ENCODE measurements at regions not wholly inside any gene's neighbourhood (a gene's known extent, or its start where the extent isn't known, plus 50 kb on each side); places are given as distances from the start of the nearest gene placed in this dataset.

GRCh38 chr18:24552218-24552617, 91.8 kb downstream of the HRH4 start:
- ChIA-PET CTCF (no interaction called here), POLR2A (ENCODE audit: unreplicated experiment) (no interaction called here)
- no CpG with 5 or more reads among the region's 4 CpGs for WGBS, 2 experiments (ENCODE audit: extremely low coverage in 2 of 2, insufficient read length in 1 of 2)

More at GRCh38 chr18:24552218-24552617, 91.8 kb downstream of the HRH4 start:
- Histone ChIP-seq H4K91ac (ENCODE audit: insufficient read depth, low read depth, low read length) (no peak overlapping the region), H3K4me2 (ENCODE audit: low read depth, low read length) (no peak overlapping the region), H3K18ac (ENCODE audit: low read depth, low read length) (no peak overlapping the region), H2BK15ac (ENCODE audit: low read depth, low read length) (no peak overlapping the region), H2BK5ac (ENCODE audit: low read depth, low read length, poor library complexity, severe bottlenecking) (no peak overlapping the region), H2BK20ac (ENCODE audit: low read depth, low read length) (no peak overlapping the region), H4K20me1 (ENCODE audit: insufficient read depth, low read length) (no peaks in the 10 kb centered on the region), H3K9ac (ENCODE audit: low read depth, low read length) (no peak overlapping the region), H2BK120ac (ENCODE audit: low read depth, low read length) (no peak overlapping the region), H3K4me3 (ENCODE audit: insufficient read depth, low read depth, low read length) (no peak overlapping the region), H4K8ac (ENCODE audit: low read depth in 2 of 2, low read length in 2 of 2) (no peak overlapping the region), H3K36me3 (ENCODE audit: control insufficient read depth, insufficient read depth, low read length) (no peaks in the 10 kb centered on the region), H3K27me3 (ENCODE audit: control insufficient read depth, insufficient read depth, low read length) (peaks cover 3% of the 10 kb centered on the region), H3K23ac (ENCODE audit: low read depth, low read length) (no peak overlapping the region), H3K9me3 (ENCODE audit: control insufficient read depth, insufficient read depth, low read length) (no peaks in the 10 kb centered on the region), H3K56ac (ENCODE audit: extremely low read depth, insufficient read depth, low read length) (no peak overlapping the region), H4K5ac (ENCODE audit: low read depth, low read length) (no peak overlapping the region), H2AK9ac (replicated peaks; ENCODE audit: low read depth, low read length, poor library complexity) (no peak overlapping the region), H3K4me1 (ENCODE audit: control insufficient read depth, insufficient read depth, low read length) (no peaks in the 10 kb centered on the region), H2AK5ac (ENCODE audit: low read depth, low read length) (no peak overlapping the region), H3K4ac (ENCODE audit: low read depth, low read length) (no peak overlapping the region), H3K14ac (replicated peaks; ENCODE audit: low read depth, low read length) (no peak overlapping the region), H3K79me1 (ENCODE audit: low read depth in 1 of 2, low read length in 2 of 2) (no peaks in the 10 kb centered on the region), H3K27ac (ENCODE audit: insufficient read depth, low read length) (no peak overlapping the region), H3K9me1 (ENCODE audit: insufficient read depth, low read length) (0 out of 2 replicates have a peak, but pooled peaks cover 3% of the 10 kb centered on the region), H2AFZ (replicated peaks; ENCODE audit: low read length, poor library complexity) (no peak overlapping the region)
- DNase-seq (no peak), ATAC-seq (ENCODE audit: low read depth) (no peak)
- intact Hi-C loops (cut with micrococcal nuclease) (no loop called here), dilution Hi-C loops (cut with HindIII; ENCODE audit: low sequenced_read_pairs, unreplicated experiment) (no loop called here), in situ Hi-C loops (cut with MboI; ENCODE audit: low sequenced_read_pairs) (no loop called here)
- no peak for TF ChIP-seq FOS (IDR thresholded peaks at IDR 0.05; ENCODE audit: low read depth, low read length)
- TF ChIP-seq RCOR1 (IDR thresholded peaks at IDR 0.05; ENCODE audit: insufficient replicate concordance, low read length) = no peak
- TF ChIP-seq CHD1 (IDR thresholded peaks at IDR 0.05; ENCODE audit: low read depth, low read length) = no peak
- TF ChIP-seq BHLHE40 (IDR thresholded peaks at IDR 0.05; ENCODE audit: low read depth, low read length) = no peak
- TF ChIP-seq RAD21 (IDR thresholded peaks at IDR 0.05; ENCODE audit: low read length) = no peak
- no peak for TF ChIP-seq MAZ (IDR thresholded peaks at IDR 0.05; ENCODE audit: borderline replicate concordance, low read depth, low read length)
- no peak for TF ChIP-seq MAFK (IDR thresholded peaks at IDR 0.05; ENCODE audit: low read depth, low read length)
- no peak for TF ChIP-seq USF2 (IDR thresholded peaks at IDR 0.05; ENCODE audit: low read depth, low read length)
- TF ChIP-seq NFE2L2 (IDR thresholded peaks at IDR 0.05; ENCODE audit: low read depth, low read length) = no peak
- no peak for TF ChIP-seq SMC3 (IDR thresholded peaks at IDR 0.05; ENCODE audit: low read depth, low read length)
- no peak for TF ChIP-seq CEBPB (IDR thresholded peaks at IDR 0.05; ENCODE audit: low read depth, low read length)
- TF ChIP-seq ELK1 (IDR thresholded peaks at IDR 0.05; ENCODE audit: borderline replicate concordance, low read depth, low read length) = no peak
- TF ChIP-seq, protein P1, sequence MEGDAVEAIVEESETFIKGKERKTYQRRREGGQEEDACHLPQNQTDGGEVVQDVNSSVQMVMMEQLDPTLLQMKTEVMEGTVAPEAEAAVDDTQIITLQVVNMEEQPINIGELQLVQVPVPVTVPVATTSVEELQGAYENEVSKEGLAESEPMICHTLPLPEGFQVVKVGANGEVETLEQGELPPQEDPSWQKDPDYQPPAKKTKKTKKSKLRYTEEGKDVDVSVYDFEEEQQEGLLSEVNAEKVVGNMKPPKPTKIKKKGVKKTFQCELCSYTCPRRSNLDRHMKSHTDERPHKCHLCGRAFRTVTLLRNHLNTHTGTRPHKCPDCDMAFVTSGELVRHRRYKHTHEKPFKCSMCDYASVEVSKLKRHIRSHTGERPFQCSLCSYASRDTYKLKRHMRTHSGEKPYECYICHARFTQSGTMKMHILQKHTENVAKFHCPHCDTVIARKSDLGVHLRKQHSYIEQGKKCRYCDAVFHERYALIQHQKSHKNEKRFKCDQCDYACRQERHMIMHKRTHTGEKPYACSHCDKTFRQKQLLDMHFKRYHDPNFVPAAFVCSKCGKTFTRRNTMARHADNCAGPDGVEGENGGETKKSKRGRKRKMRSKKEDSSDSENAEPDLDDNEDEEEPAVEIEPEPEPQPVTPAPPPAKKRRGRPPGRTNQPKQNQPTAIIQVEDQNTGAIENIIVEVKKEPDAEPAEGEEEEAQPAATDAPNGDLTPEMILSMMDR (conservative IDR thresholded peaks at IDR 0.05; ENCODE audit: low read depth, low read length) = no peak
- TF ChIP-seq POLR2A (IDR thresholded peaks at IDR 0.05; ENCODE audit: low read depth, low read length) = no peak
- TF ChIP-seq RFX5 (IDR thresholded peaks at IDR 0.05; ENCODE audit: low read depth, low read length) = no peak
- TF ChIP-seq MXI1 (IDR thresholded peaks at IDR 0.05; ENCODE audit: borderline replicate concordance, low read depth, low read length) = no peak
- BruUV-seq (replicated peaks) = no TSS peak
